Testis (tissue), 2 donors: ENCODE measurements at regions not wholly inside any gene's neighbourhood (a gene's known extent, or its start where the extent isn't known, plus 50 kb on each side); places are given as distances from the start of the nearest gene placed in this dataset.

ENCODE experiments used
- DNase-seq: peaks from one replicate; pipeline ENCODE4 v3.0.0-alpha.2; 2019
- H3K27ac ChIP-seq, 2 donors: fragments of 200-600 bp; sonication (generic); one replicate each; pipeline ENCODE4 v1.5.1; 2019
- H3K27me3 ChIP-seq: fragments of 200-600 bp; sonication (generic); one replicate; pipeline ENCODE4 v1.5.1; 2019
- H3K36me3 ChIP-seq: fragments of 200-600 bp; sonication (generic); one replicate; pipeline ENCODE4 v1.5.1; 2017; ENCODE audit warnings: low read depth; ENCODE audit errors: missing control alignments
- H3K4me1 ChIP-seq: fragments of 200-600 bp; sonication (generic); one replicate; pipeline ENCODE4 v1.5.1; 2019
- H3K4me3 ChIP-seq, 2 donors: fragments of 200-600 bp; sonication (generic); one replicate each; pipeline ENCODE4 v1.5.1; 2017 to 2019
- H3K9me3 ChIP-seq: fragments of 200-600 bp; sonication (generic); one replicate; pipeline ENCODE4 v1.5.1; 2017
- POLR2A ChIP-seq: fragments of 450-650 bp; IDR thresholded peaks from one replicate; pipeline ENCODE4 v1.6.1; 2017; ENCODE audit warnings: antibody characterized with exemption, mild to moderate bottlenecking, moderate library complexity
- WGBS, 2 donors: methylation state at CpG; one replicate each; pipeline ENCODE4 v1.1.5; 2018; 5-methylcytosine and 5-hydroxymethylcytosine counted together
- intact Hi-C: fragments of 100-400 bp; cut with DNase I; formaldehyde crosslinking; loops from one replicate; pipeline ENCODE4 v1.15.1; 2023; ENCODE audit warnings: low total_unique reads
- TF ChIP-seq, protein P1 (sequence below), 3 experiments: fragments of 450-650 bp in 2 of 3; fragments of 200-600 bp in 1 of 3; sonication (generic) in 1 of 3; IDR thresholded peaks; one replicate each; pipeline ENCODE4 v1.5.1; 2016 to 2019; ENCODE audit warnings: antibody characterized with exemption in 3 of 3, mild to moderate bottlenecking in 2 of 3, moderate library complexity in 1 of 3

DNA sequence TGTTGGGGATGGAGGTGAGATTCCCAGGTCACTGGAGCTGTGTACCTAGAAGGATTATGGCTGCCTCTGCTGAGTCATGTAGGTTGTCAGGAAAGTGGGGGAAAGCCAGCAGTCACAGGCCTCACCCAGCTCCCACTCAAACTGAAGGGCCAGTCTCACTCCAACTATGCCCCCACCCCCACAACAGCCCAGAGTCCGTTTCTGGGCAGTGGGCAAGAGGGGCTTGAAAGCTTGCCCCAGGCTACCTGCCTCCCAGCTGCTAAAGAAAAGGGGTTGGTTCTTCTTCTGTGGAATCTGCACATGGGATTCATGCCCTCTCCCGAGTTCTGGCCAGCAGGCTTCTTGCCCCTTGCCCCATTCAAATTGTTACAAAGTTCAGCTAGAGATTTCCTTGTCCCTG is 116.0 kb upstream of the PGRMC2 start:
- Histone ChIP-seq H3K27me3 (no peaks in the 10 kb centered on the region), H3K36me3 (no peaks in the 10 kb centered on the region), H3K27ac (no peak overlapping the region), H3K4me1 (no peaks in the 10 kb centered on the region), H3K9me3 (no peaks in the 10 kb centered on the region), H3K4me3 (no peak overlapping the region)
- intact Hi-C loops, result no loop called here
- 32 to 55% methylated on average over 2 of the region's 2 CpGs for WGBS, 2 donors
- TF ChIP-seq, protein P1, sequence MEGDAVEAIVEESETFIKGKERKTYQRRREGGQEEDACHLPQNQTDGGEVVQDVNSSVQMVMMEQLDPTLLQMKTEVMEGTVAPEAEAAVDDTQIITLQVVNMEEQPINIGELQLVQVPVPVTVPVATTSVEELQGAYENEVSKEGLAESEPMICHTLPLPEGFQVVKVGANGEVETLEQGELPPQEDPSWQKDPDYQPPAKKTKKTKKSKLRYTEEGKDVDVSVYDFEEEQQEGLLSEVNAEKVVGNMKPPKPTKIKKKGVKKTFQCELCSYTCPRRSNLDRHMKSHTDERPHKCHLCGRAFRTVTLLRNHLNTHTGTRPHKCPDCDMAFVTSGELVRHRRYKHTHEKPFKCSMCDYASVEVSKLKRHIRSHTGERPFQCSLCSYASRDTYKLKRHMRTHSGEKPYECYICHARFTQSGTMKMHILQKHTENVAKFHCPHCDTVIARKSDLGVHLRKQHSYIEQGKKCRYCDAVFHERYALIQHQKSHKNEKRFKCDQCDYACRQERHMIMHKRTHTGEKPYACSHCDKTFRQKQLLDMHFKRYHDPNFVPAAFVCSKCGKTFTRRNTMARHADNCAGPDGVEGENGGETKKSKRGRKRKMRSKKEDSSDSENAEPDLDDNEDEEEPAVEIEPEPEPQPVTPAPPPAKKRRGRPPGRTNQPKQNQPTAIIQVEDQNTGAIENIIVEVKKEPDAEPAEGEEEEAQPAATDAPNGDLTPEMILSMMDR (IDR thresholded peaks at IDR 0.05), result no peak
- no peak for TF ChIP-seq POLR2A
- DNase-seq, result no peak

GRCh38 chr4:128394778-128395177 is 107.2 kb upstream of the PGRMC2 start:
- H3K4me3 ChIP-seq, result no peak overlapping the region
- no peaks in the 10 kb centered on the region for H3K36me3 ChIP-seq
- TF ChIP-seq, protein P1 (IDR thresholded peaks at IDR 0.05), result no peak
- TF ChIP-seq POLR2A, result no peak
- H3K4me1 ChIP-seq, result peaks cover 7% of the 10 kb centered on the region
- H3K27ac ChIP-seq, result no peak overlapping the region
- WGBS, 2 donors, result 86 to 92% methylated on average over 4 of the region's 4 CpGs
- intact Hi-C loops, result no loop called here
- no peaks in the 10 kb centered on the region for H3K9me3 ChIP-seq
- H3K27me3 ChIP-seq, result no peaks in the 10 kb centered on the region
- DNase-seq, result no peak

- intact Hi-C loops, result no loop called here
- Histone ChIP-seq H3K4me3 (no peak overlapping the region), H3K27me3 (no peaks in the 10 kb centered on the region), H3K27ac (no peak overlapping the region), H3K36me3 (no peaks in the 10 kb centered on the region), H3K9me3 (no peaks in the 10 kb centered on the region), H3K4me1 (peaks cover 7% of the 10 kb centered on the region)
- DNase-seq, result no peak
- WGBS, 2 donors, result 61 to 66% methylated on average over 6 of the region's 6 CpGs
- TF ChIP-seq, protein P1 (IDR thresholded peaks at IDR 0.05), result no peak
- no peak for TF ChIP-seq POLR2A
Measured at GRCh38 chr4:128393101-128393704, 105.6 kb upstream of the PGRMC2 start.

DNA sequence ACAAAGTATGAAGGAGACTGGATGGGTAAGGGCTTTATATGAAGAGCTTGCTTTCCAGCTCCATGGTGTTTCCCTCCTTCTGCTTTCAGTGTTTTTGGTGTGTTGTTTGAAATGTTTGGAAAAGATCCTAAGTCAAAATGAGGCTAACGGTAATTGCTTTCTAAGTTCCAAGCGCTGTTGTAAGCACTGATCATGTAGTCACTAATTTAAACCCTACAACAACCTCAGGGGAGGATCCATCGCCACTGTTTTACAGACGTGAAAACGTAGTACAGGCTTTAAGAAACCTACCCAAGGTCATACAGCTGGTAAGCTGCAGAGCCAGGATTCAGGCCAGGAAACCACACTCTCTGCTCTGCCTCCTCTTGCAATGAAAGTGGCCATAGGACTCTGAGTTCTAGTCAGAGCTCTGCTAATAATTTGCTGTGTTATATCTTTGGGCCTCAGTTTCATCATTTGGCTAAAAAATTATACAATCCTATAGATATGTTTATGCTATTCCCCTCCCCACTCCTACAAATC is 102.9 kb upstream of the PGRMC2 start:
- Histone ChIP-seq H3K4me1 (peaks cover 20% of the 10 kb centered on the region), H3K36me3 (no peaks in the 10 kb centered on the region), H3K9me3 (no peaks in the 10 kb centered on the region), H3K27me3 (no peaks in the 10 kb centered on the region), H3K27ac (no peak overlapping the region), H3K4me3 (no peak overlapping the region)
- WGBS, 2 donors, result 47 to 49% methylated on average over 5 of the region's 5 CpGs
- intact Hi-C loops, result no loop called here
- no peak for TF ChIP-seq POLR2A
- TF ChIP-seq, protein P1 (IDR thresholded peaks at IDR 0.05), result no peak
- peak; percentile 29 for DNase-seq

DNA sequence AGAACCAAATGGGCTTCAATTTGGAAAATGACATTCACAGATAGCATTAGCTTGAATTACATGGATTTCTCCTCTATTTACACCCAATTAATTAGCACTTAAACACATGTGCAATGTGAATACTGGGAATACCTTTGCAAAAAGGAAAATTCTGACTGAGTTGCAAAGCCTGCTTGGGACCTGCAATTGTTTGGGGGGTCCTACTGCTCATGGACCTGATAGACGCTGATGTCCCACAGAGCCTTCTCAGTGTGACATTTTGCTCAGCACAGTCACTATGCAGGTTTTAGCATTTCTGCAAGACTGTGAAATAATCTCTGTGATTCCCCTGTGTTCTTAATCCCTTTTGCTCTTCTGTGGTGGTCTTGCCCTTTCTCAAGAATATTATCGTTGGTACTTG is 101.2 kb upstream of the PGRMC2 start:
- TF ChIP-seq POLR2A, result no peak
- no peak overlapping the region for H3K27ac ChIP-seq

More for the DNA sequence above, 101.2 kb upstream of the PGRMC2 start:
- Histone ChIP-seq H3K9me3 (no peaks in the 10 kb centered on the region), H3K4me1 (peaks cover 20% of the 10 kb centered on the region), H3K36me3 (no peaks in the 10 kb centered on the region), H3K4me3 (no peak overlapping the region), H3K27me3 (no peaks in the 10 kb centered on the region)
- no peak for DNase-seq
- WGBS, 2 donors, result 89 to 92% methylated on average over 2 of the region's 2 CpGs
- intact Hi-C loops, result no loop called here
